GM21447 (cell line): ENCODE measurements at regions not wholly inside any gene's neighbourhood (a gene's known extent, or its start where the extent isn't known, plus 50 kb on each side); places are given as distances from the start of the nearest gene placed in this dataset.

Experiments used
- ATAC-seq: cut with Tn5 transposase; IDR thresholded peaks from one replicate; pipeline ENCODE4 v1.9.1; 2021; ENCODE audit not compliant: unreplicated experiment

- ATAC-seq, result no peak
Observed at GRCh38 chr18:25727281-25727985, 363.0 kb downstream of the SS18 start.

GRCh38 chr18:25726298-25726697, 364.1 kb downstream of the SS18 start:
- ATAC-seq, result no peak

- no peak for ATAC-seq
Observed at GRCh38 chr18:25725501-25725900, 364.9 kb downstream of the SS18 start.

GRCh38 chr18:25724997-25725396, 365.4 kb downstream of the SS18 start:
- no peak for ATAC-seq

GRCh38 chr18:25724121-25724520, 366.3 kb downstream of the SS18 start:
- ATAC-seq, result no peak

- no peak for ATAC-seq
Observed at GRCh38 chr18:25713103-25713502, 361.1 kb upstream of the ZNF521 start.

- ATAC-seq, result no peak
Observed at GRCh38 chr18:25710981-25711380, 359.0 kb upstream of the ZNF521 start.

- ATAC-seq, result no peak
Observed at GRCh38 chr18:25705650-25706049, 353.7 kb upstream of the ZNF521 start.

GRCh38 chr18:25704494-25704893, 352.5 kb upstream of the ZNF521 start:
- ATAC-seq, result no peak

- ATAC-seq, result no peak
Observed at GRCh38 chr18:25704071-25704470, 352.1 kb upstream of the ZNF521 start.

- ATAC-seq, result no peak
Observed at GRCh38 chr18:25701821-25702220, 349.9 kb upstream of the ZNF521 start.

GRCh38 chr18:25686960-25687500, 335.1 kb upstream of the ZNF521 start:
- no peak for ATAC-seq

- ATAC-seq, result no peak
Observed at GRCh38 chr18:25685088-25685487, 333.1 kb upstream of the ZNF521 start.

GRCh38 chr18:25679491-25679890, 327.5 kb upstream of the ZNF521 start:
- no peak for ATAC-seq

GRCh38 chr18:25678221-25678620, 326.3 kb upstream of the ZNF521 start:
- no peak for ATAC-seq

GRCh38 chr18:25675123-25675850, 323.3 kb upstream of the ZNF521 start:
- no peak for ATAC-seq

GRCh38 chr18:25674183-25674582, 322.2 kb upstream of the ZNF521 start:
- ATAC-seq, result no peak

- no peak for ATAC-seq
Observed at GRCh38 chr18:25672490-25672889, 320.5 kb upstream of the ZNF521 start.

GRCh38 chr18:25669741-25670140, 317.8 kb upstream of the ZNF521 start:
- no peak for ATAC-seq

GRCh38 chr18:25662272-25662671, 310.3 kb upstream of the ZNF521 start:
- ATAC-seq, result no peak

GRCh38 chr18:25661831-25662230, 309.9 kb upstream of the ZNF521 start:
- ATAC-seq, result no peak

GRCh38 chr18:25659541-25659940, 307.6 kb upstream of the ZNF521 start:
- no peak for ATAC-seq
